GM12865 (cell line): ENCODE measurements at regions not wholly inside any gene's neighbourhood (a gene's known extent, or its start where the extent isn't known, plus 50 kb on each side); places are given as distances from the start of the nearest gene placed in this dataset.

ENCODE experiments used
- DNase-seq: peaks from one replicate; pipeline ENCODE4 v3.0.0; 2010; ENCODE audit warnings: low read depth
- H3K4me3 ChIP-seq: 2 replicates; pipeline ENCODE4 v1.5.1; 2011; ENCODE audit warnings: mild to moderate bottlenecking, low read depth, low read length, control low read depth
- CTCF ChIP-seq: IDR thresholded peaks from 2 replicates; pipeline ENCODE4 v1.5.1; 2011; ENCODE audit warnings: low read length, control low read depth, low read depth, inconsistent platforms; ENCODE audit not compliant: insufficient read depth; ENCODE audit errors: missing control alignments

GRCh38 chr6:12653486-12653885 is 63.1 kb upstream of the PHACTR1 start:
- H3K4me3 ChIP-seq = no peak overlapping the region
- DNase-seq = no peak
- TF ChIP-seq CTCF = no peak

DNA sequence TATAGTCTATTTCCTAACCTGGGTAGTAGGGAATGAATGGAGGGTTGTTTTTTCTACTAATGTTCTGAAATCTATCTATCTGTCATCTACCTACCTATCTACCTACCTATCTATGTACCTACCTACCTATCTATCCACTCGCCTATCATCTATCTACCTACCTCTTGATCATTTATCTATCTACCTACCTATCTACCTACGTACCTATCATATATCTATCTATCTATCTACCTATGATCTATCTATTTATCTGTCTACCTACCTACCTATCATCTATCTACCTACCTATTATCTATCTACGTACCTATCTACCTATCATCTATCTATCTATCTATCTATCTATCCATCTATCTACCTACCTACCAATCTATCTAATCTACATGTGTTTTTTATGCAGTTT is 62.5 kb upstream of the PHACTR1 start:
- no peak overlapping the region for H3K4me3 ChIP-seq
- no peak for TF ChIP-seq CTCF
- DNase-seq = no peak

GRCh38 chr6:12654514-12654913 is 62.1 kb upstream of the PHACTR1 start:
- H3K4me3 ChIP-seq = no peak overlapping the region
- no peak for DNase-seq
- TF ChIP-seq CTCF = no peak

- no peak overlapping the region for H3K4me3 ChIP-seq
- no peak for TF ChIP-seq CTCF
- no peak for DNase-seq
These were observed 59.7 kb upstream of the PHACTR1 start for GRCh38 chr6:12656906-12657305.

GRCh38 chr6:12657884-12658283 is 58.7 kb upstream of the PHACTR1 start:
- no peak for DNase-seq
- no peak for TF ChIP-seq CTCF

DNA sequence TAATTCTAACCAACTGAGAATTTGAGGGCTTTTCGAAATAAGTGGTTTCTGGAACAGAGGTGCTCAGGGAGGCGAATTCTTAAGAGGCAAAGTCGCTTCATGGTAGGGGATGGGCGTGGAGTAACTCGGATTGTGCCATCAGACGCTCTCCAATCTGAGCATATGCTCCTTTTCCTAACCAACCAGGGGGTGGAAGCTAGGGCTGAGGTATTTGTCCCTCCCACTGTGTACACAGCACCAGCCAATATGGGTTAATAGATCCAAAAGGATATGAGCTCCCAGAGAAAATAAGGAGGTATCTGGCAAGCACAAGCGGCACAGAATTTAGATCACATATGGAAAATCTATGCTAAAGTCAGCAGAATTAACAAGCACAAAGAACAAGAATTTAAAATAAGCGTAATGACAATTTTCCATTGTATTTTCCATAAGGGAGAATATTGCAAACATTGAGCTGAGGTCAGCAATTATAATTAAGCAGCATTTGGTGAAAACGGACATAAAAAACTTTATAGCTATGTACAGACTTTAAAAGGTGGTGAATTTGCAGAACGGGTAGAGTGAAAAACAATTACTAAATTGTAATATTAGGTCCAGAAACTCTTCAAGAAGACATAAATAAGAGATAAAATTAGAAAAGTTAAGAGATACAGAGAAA is 55.0 kb upstream of the PHACTR1 start:
- TF ChIP-seq CTCF = no peak
- DNase-seq = no peak
- no peak overlapping the region for H3K4me3 ChIP-seq

More at GRCh38 chr6:12657884-12658283, 58.7 kb upstream of the PHACTR1 start:
- no peak overlapping the region for H3K4me3 ChIP-seq
